GM12864 (cell line): ENCODE measurements at regions not wholly inside any gene's neighbourhood (a gene's known extent, or its start where the extent isn't known, plus 50 kb on each side); places are given as distances from the start of the nearest gene placed in this dataset.

ENCODE experiments used
- DNase-seq: peaks from one replicate; pipeline ENCODE4 v3.0.0-alpha.2; 2011; ENCODE audit warnings: low read depth
- H3K4me3 ChIP-seq: 2 replicates; pipeline ENCODE4 v1.5.1; 2011; ENCODE audit warnings: mild to moderate bottlenecking, low read depth, low read length, control low read depth
- CTCF ChIP-seq: IDR thresholded peaks from 2 replicates; pipeline ENCODE4 v1.5.1; 2011; ENCODE audit warnings: low read depth, mild to moderate bottlenecking, moderate library complexity, low read length, control low read depth, inconsistent platforms; ENCODE audit errors: missing control alignments

- H3K4me3 ChIP-seq = no peak overlapping the region
- no peak for DNase-seq
- no peak for TF ChIP-seq CTCF
Observed at GRCh38 chr5:12237837-12238575, 333.8 kb upstream of the CTNND2 start.

- no peak for DNase-seq
- H3K4me3 ChIP-seq = no peak overlapping the region
- TF ChIP-seq CTCF = no peak
Observed at GRCh38 chr5:12230659-12231058, 326.4 kb upstream of the CTNND2 start.

- no peak for TF ChIP-seq CTCF
- no peak for DNase-seq
- no peak overlapping the region for H3K4me3 ChIP-seq
Observed at GRCh38 chr5:12217039-12217438, 312.8 kb upstream of the CTNND2 start.

- TF ChIP-seq CTCF = no peak
- no peak overlapping the region for H3K4me3 ChIP-seq
- DNase-seq = no peak
Observed at GRCh38 chr5:12214267-12215015, 310.2 kb upstream of the CTNND2 start.

GRCh38 chr5:12208366-12209100 is 304.3 kb upstream of the CTNND2 start:
- no peak for TF ChIP-seq CTCF
- no peak overlapping the region for H3K4me3 ChIP-seq
- DNase-seq = no peak

GRCh38 chr5:12204761-12205160 is 300.5 kb upstream of the CTNND2 start:
- DNase-seq = no peak
- no peak overlapping the region for H3K4me3 ChIP-seq
- no peak for TF ChIP-seq CTCF
